T-cell (primary cell): ENCODE measurements at regions not wholly inside any gene's neighbourhood (a gene's known extent, or its start where the extent isn't known, plus 50 kb on each side); places are given as distances from the start of the nearest gene placed in this dataset.

Experiments used
- ATAC-seq, 4 experiments: fragments of 200-7000 bp in 3 of 4; fragments of 150-1000 bp in 1 of 4; cut with Tn5 transposase; replicated peaks in 1 of 4; 1 replicate in 3 of 4; 2 replicates in 1 of 4; pipeline ENCODE4 v1.10.0; 2021; ENCODE audit warnings: moderate library complexity in 3 of 4, mild to moderate bottlenecking in 2 of 4, moderate number of reproducible peaks in 1 of 4
- CTCF ChIA-PET, 2 donors: fragments of 300-600 bp; sonication (Branson Sonifier 250); formaldehyde crosslinking; loops; one replicate each; lab custom pipeline; 2022; ENCODE audit warnings: antibody characterized with exemption in 2 of 2; lab: Charles Lee
- POLR2A ChIA-PET, 2 donors: fragments of 300-600 bp; sonication (Branson Sonifier 250); formaldehyde crosslinking; loops; one replicate each; lab custom pipeline; 2022; ENCODE audit warnings: antibody characterized with exemption in 2 of 2; lab: Charles Lee
- DNase-seq, 35 experiments: peaks; one replicate each; pipeline versions ENCODE4 v3.0.0 to v3.0.0-alpha.2; 2013 to 2023
- H3K27ac ChIP-seq: one replicate; pipeline ENCODE4 v1.5.1; 2013; ENCODE audit warnings: low read length
- H3K27me3 ChIP-seq, 2 experiments: replicated peaks in 1 of 2; 1 replicate in 1 of 2; 2 replicates in 1 of 2; pipeline versions ENCODE4 v1.6.1 to v1.7.0; 2013; ENCODE audit warnings: low read length in 1 of 2, mixed read lengths in 1 of 2; ENCODE audit not compliant: control insufficient read depth in 2 of 2, insufficient read depth in 2 of 2; ENCODE audit errors: extremely low read depth in 1 of 2
- H3K36me3 ChIP-seq, 2 donors: 1 replicate in 1 of 2; 2 replicates in 1 of 2; pipeline versions ENCODE4 v1.6.1 to v1.7.0; 2013; ENCODE audit warnings: low read length in 1 of 2; ENCODE audit not compliant: control insufficient read depth in 2 of 2, insufficient read depth in 1 of 2; ENCODE audit errors: extremely low read depth in 1 of 2
- H3K4me1 ChIP-seq, 2 experiments: 1 replicate in 1 of 2; 2 replicates in 1 of 2; pipeline versions ENCODE4 v1.6.1 to v1.7.0; 2013; ENCODE audit warnings: low read length in 2 of 2, mixed read lengths in 1 of 2; ENCODE audit not compliant: insufficient read depth in 2 of 2, control insufficient read depth in 1 of 2; ENCODE audit errors: extremely low read depth in 1 of 2
- H3K4me3 ChIP-seq, 2 donors: 1 replicate in 1 of 2; 2 replicates in 1 of 2; pipeline versions ENCODE4 v1.5.1 to v1.7.0; 2013; ENCODE audit warnings: mild to moderate bottlenecking in 2 of 2, low read length in 1 of 2, moderate library complexity in 1 of 2; ENCODE audit not compliant: control insufficient read depth in 1 of 2; ENCODE audit errors: extremely low read depth in 1 of 2
- H3K9me3 ChIP-seq: 2 replicates; pipeline ENCODE4 v1.7.0; 2013
- H3K27ac Mint-ChIP-seq, 2 donors: one replicate each; pipeline ENCODE4 v1.8.0; 2020 to 2021; ENCODE audit warnings: mild to moderate bottlenecking in 2 of 2, mixed read lengths in 2 of 2
- H3K27me3 Mint-ChIP-seq, 2 donors: one replicate each; pipeline ENCODE4 v1.8.0; 2021 to 2022; ENCODE audit warnings: mixed read lengths in 2 of 2
- H3K36me3 Mint-ChIP-seq: one replicate; pipeline ENCODE4 v1.8.0; 2021; ENCODE audit warnings: mixed read lengths
- H3K4me1 Mint-ChIP-seq, 3 donors: one replicate each; pipeline ENCODE4 v1.8.0; 2020 to 2022; ENCODE audit warnings: mixed read lengths in 3 of 3, mild to moderate bottlenecking in 1 of 3
- H3K4me3 Mint-ChIP-seq, 3 donors: one replicate each; pipeline ENCODE4 v1.8.0; 2020 to 2022; ENCODE audit warnings: mild to moderate bottlenecking in 3 of 3, mixed read lengths in 3 of 3, moderate library complexity in 3 of 3
- H3K9me3 Mint-ChIP-seq, 3 donors: one replicate each; pipeline ENCODE4 v1.8.0; 2020 to 2022; ENCODE audit warnings: mixed read lengths in 3 of 3
- WGBS: methylation state at CpG from one replicate; pipeline ENCODE4 v1.1.5; 2013; ENCODE audit warnings: missing lambda C conversion rate; ENCODE audit not compliant: insufficient coverage; 5-methylcytosine and 5-hydroxymethylcytosine counted together

DNA sequence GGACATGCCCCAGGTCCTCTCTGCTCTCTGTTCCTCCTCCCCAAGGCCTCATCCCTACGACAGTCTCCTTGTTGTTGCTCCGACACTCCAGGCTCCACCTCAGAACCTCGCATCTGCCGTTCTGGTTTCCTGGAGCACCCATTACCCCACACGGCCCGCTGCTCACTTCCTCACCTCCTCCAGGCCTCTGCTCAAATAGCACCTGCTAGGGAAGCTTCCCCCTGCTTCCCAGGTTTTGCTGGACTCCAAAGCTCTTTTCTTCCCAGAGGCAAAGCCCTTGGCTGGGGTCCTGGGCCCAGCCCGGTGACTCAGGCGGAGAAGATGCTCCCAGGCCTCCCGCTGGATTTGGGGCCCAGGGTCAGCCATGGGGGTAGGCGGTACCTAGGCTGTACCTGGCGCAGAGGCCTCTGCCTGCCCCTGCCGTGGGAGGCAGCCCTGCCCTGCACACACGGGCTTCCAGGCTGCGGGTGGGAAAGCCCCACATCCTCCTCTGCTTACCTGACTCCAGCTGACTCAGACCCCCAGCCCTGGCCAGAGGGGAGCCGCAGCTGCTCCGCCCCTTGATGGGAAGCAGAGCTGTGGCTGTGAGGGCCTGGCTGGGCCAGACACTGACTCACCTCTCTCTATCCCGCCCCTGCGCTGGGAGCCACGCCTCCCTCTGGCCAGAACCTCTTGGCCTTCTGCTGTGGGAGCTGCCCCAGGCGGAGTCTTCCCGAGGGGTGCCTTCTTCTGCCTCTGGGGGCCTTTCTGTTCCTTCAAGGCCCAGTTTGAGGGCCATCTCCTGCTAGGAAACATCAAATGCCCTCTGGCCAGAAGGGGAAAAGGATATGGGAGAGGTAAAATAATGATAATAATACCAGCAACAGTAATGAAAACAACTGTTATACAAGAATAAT, 130.5 kb downstream of the CEBPB start:
- peaks cover 0 to 6% (median 4%) of the 10 kb centered on the region in 3 donors for H3K9me3 Mint-ChIP-seq
- CTCF ChIA-PET: interaction anchor here in 1 of 2 donors (0.6 kb wide), 1 partner anchor 146 kb away, joined by 3 read pairs; no protein-coding TSS in a partner anchor
- DNase-seq (no peak), ATAC-seq (no peak)
- H3K4me3 Mint-ChIP-seq: no peak overlapping the region
- Histone ChIP-seq H3K9me3 (no peaks in the 10 kb centered on the region), H3K4me3 (no peak overlapping the region), H3K27ac (no peak overlapping the region), H3K27me3 (peaks cover 0 to 34% of the 10 kb centered on the region in 2 experiments), H3K4me1 (no peaks in the 10 kb centered on the region), H3K36me3 (no peaks in the 10 kb centered on the region)
- H3K36me3 Mint-ChIP-seq: no peaks in the 10 kb centered on the region
- no peaks in the 10 kb centered on the region for H3K4me1 Mint-ChIP-seq
- no peak overlapping the region for H3K27ac Mint-ChIP-seq
- 74% methylated on average over 18 of the region's 21 CpGs for WGBS
- POLR2A ChIA-PET: no interaction called here
- H3K27me3 Mint-ChIP-seq: peaks cover 4 to 17% of the 10 kb centered on the region in 2 donors

GRCh38 chr20:50321797-50322480, 131.3 kb downstream of the CEBPB start:
- H3K36me3 Mint-ChIP-seq: no peaks in the 10 kb centered on the region
- no peak for ATAC-seq
- Histone ChIP-seq H3K4me1 (no peaks in the 10 kb centered on the region), H3K9me3 (no peaks in the 10 kb centered on the region), H3K4me3 (no peak overlapping the region), H3K36me3 (no peaks in the 10 kb centered on the region), H3K27me3 (peaks cover 0 to 32% of the 10 kb centered on the region in 2 experiments), H3K27ac (no peak overlapping the region)
- POLR2A ChIA-PET: no interaction called here
- H3K9me3 Mint-ChIP-seq: peaks cover 0 to 6% (median 4%) of the 10 kb centered on the region in 3 donors
- no peak overlapping the region for H3K27ac Mint-ChIP-seq
- H3K27me3 Mint-ChIP-seq: peaks cover 3 to 15% of the 10 kb centered on the region in 2 donors
- CTCF ChIA-PET: no interaction called here
- no peak for DNase-seq
- no peaks in the 10 kb centered on the region for H3K4me1 Mint-ChIP-seq
- 89% methylated on average over 2 of the region's 9 CpGs for WGBS
- H3K4me3 Mint-ChIP-seq: no peak overlapping the region

DNA sequence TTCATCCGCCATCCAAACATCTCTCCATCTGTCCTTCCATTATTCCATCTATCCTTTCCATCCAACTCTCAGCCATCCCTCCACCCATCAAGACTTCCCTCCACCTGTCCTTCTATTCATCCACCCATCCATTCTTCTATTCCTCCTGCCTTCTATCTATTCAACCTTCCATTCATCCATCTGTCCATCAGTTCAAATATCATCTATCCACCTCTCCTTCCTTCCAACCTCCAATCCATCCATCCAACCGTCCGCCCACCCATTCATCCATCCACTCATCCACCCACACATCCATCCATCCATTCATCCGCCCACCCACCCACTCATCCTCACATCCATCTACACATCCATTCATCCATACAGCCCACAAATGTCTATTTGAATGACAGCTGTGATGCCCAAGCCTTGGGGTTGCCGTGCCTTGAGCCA, 132.1 kb downstream of the CEBPB start:
- H3K27ac Mint-ChIP-seq: no peak overlapping the region
- H3K36me3 Mint-ChIP-seq: no peaks in the 10 kb centered on the region
- no peaks in the 10 kb centered on the region for H3K9me3 ChIP-seq
- H3K9me3 Mint-ChIP-seq: peaks cover 0 to 6% (median 4%) of the 10 kb centered on the region in 3 donors
- H3K4me1 Mint-ChIP-seq: no peaks in the 10 kb centered on the region
- ATAC-seq (no peak), DNase-seq (no peak)
- H3K4me3 ChIP-seq: no peak overlapping the region
- H3K27me3 Mint-ChIP-seq: peaks cover 3 to 12% of the 10 kb centered on the region in 2 donors
- no peaks in the 10 kb centered on the region for H3K36me3 ChIP-seq
- H3K27me3 ChIP-seq: peaks cover 0 to 27% of the 10 kb centered on the region in 2 experiments
- WGBS: 100% methylated on average over 4 of the region's 5 CpGs
- CTCF ChIA-PET: no interaction called here
- POLR2A ChIA-PET: no interaction called here
- H3K4me3 Mint-ChIP-seq: no peak overlapping the region
- no peaks in the 10 kb centered on the region for H3K4me1 ChIP-seq
- H3K27ac ChIP-seq: no peak overlapping the region

DNA sequence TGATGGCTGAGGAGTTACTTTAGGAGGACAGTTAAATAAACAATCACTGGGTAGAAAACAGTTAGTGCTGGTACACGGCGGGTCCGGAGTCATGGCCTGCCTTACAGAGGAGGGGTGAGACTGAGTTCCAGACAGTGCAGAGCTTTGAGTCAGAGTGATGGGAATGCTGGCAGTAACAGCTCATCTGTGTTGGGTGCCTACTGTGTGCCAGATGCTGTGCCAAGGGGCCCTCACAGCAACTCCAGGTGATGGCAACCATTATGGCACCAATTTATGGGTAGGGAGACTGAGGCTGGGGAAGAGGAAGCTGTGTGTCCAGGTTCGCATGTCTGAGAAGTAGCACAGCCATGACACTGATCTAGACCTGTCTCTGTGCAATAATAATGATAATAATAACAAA, 132.6 kb downstream of the CEBPB start:
- Mint-ChIP-seq H3K27ac (no peak overlapping the region), H3K9me3 (peaks cover 0 to 6% (median 4%) of the 10 kb centered on the region in 3 donors), H3K27me3 (peaks cover 3 to 10% of the 10 kb centered on the region in 2 donors), H3K36me3 (no peaks in the 10 kb centered on the region), H3K4me1 (no peaks in the 10 kb centered on the region), H3K4me3 (no peak overlapping the region)
- Histone ChIP-seq H3K4me1 (no peaks in the 10 kb centered on the region), H3K9me3 (no peaks in the 10 kb centered on the region), H3K4me3 (no peak overlapping the region), H3K27ac (no peak overlapping the region), H3K36me3 (no peaks in the 10 kb centered on the region), H3K27me3 (peaks cover 0 to 23% of the 10 kb centered on the region in 2 experiments)
- DNase-seq (no peak), ATAC-seq (no peak)
- POLR2A ChIA-PET: no interaction called here
- 95% methylated on average over 3 of the region's 4 CpGs for WGBS
- CTCF ChIA-PET: no interaction called here

DNA sequence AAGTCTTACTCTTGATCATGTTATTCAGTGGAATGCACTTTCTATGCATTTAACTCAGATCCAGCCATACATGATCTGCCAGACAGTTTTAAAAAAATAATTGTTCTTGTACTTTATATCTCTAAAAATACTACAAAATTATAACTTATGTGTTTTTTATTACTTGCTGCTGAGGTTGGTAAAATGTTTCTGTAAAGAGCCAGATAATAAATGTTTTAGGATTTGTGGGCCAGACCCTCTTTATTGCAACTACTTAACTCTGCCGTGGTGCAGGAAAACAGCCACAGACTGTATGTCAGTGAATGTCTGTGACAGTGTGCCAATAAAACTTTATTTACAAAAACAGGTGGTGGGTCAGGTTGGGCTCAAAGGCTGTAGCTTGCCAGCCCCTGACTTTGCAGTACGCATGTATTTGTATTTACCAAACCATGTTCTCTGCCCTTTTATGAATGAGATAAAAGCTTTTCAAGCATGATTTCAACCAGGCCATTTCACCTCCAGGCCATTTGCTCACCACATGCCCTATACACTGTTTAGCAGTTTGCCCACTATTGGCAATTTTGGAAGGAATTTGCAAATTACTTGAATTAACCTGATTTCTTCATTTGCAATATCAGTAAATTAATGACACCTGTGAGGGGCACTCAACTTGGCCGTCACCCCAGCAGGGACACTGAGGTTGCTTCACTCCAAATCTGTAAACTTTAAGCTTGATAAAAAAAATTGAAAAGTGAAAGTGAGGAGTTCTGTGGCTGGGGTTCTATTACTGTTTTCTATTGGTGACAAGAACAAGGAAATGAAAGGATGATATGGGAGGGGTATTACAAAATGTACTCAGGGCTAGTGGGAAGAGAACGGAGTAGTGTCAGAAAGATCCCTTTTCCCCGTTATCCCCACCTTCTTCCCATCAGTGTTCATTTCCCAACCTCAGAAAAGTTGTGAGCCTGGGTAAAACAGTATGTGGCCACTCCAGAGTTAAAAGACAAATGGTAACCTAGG, 133.4 kb downstream of the CEBPB start:
- H3K4me1 ChIP-seq: no peaks in the 10 kb centered on the region
- Mint-ChIP-seq H3K9me3 (peaks cover 0 to 6% (median 4%) of the 10 kb centered on the region in 3 donors), H3K4me3 (no peak overlapping the region), H3K4me1 (no peaks in the 10 kb centered on the region), H3K27me3 (peaks cover 3 to 7% of the 10 kb centered on the region in 2 donors), H3K36me3 (no peaks in the 10 kb centered on the region), H3K27ac (no peak overlapping the region)
- DNase-seq (no peak), ATAC-seq (no peak)
- H3K9me3 ChIP-seq: no peaks in the 10 kb centered on the region
- H3K36me3 ChIP-seq: no peaks in the 10 kb centered on the region
- CTCF ChIA-PET: no interaction called here
- H3K27ac ChIP-seq: no peak overlapping the region
- WGBS: no CpG with 5 or more reads among the region's 5 CpGs
- H3K27me3 ChIP-seq: peaks cover 0 to 26% of the 10 kb centered on the region in 2 experiments
- POLR2A ChIA-PET: no interaction called here
- H3K4me3 ChIP-seq: no peak overlapping the region

GRCh38 chr20:50325215-50325614, 134.6 kb downstream of the CEBPB start:
- ATAC-seq: no peak
- 92% methylated on average over 3 of the region's 4 CpGs for WGBS
- CTCF ChIA-PET: no interaction called here

More at GRCh38 chr20:50325215-50325614, 134.6 kb downstream of the CEBPB start:
- Histone ChIP-seq H3K36me3 (no peaks in the 10 kb centered on the region), H3K27ac (no peak overlapping the region), H3K4me1 (no peaks in the 10 kb centered on the region), H3K9me3 (no peaks in the 10 kb centered on the region), H3K4me3 (no peak overlapping the region), H3K27me3 (peaks cover 0 to 23% of the 10 kb centered on the region in 2 experiments)
- Mint-ChIP-seq H3K27ac (no peak overlapping the region), H3K27me3 (peaks cover 7 to 8% of the 10 kb centered on the region in 2 donors), H3K36me3 (no peaks in the 10 kb centered on the region), H3K9me3 (peaks cover 0 to 6% (median 4%) of the 10 kb centered on the region in 3 donors), H3K4me1 (no peaks in the 10 kb centered on the region), H3K4me3 (no peak overlapping the region)
- no peak for DNase-seq
- POLR2A ChIA-PET: no interaction called here
